Hippocampal formation (tissue), 2 donors: ENCODE measurements at regions not wholly inside any gene's neighbourhood (a gene's known extent, or its start where the extent isn't known, plus 50 kb on each side); places are given as distances from the start of the nearest gene placed in this dataset.

Experiments
- DNase-seq, 2 donors: peaks; one replicate each; lab custom pipeline; 2025; lab: John Stamatoyannopoulos, UW

- no peak for DNase-seq
Observed at GRCh38 chr4:129167640-129168260, 71.8 kb downstream of the C4orf33 start.

- DNase-seq: no peak
Observed at GRCh38 chr4:129172181-129172580, 76.2 kb downstream of the C4orf33 start.

GRCh38 chr4:129176864-129177263 is 80.9 kb downstream of the C4orf33 start:
- DNase-seq: no peak

- DNase-seq: no peak
Observed at GRCh38 chr4:129179276-129179675, 83.3 kb downstream of the C4orf33 start.

GRCh38 chr4:129189630-129190029 is 93.7 kb downstream of the C4orf33 start:
- no peak for DNase-seq

GRCh38 chr4:129193357-129194100 is 97.6 kb downstream of the C4orf33 start:
- DNase-seq: no peak

- no peak for DNase-seq
Observed at GRCh38 chr4:129208481-129208880, 112.5 kb downstream of the C4orf33 start.

GRCh38 chr4:129213692-129214091 is 117.7 kb downstream of the C4orf33 start:
- DNase-seq: no peak

GRCh38 chr4:129218360-129218759 is 122.4 kb downstream of the C4orf33 start:
- DNase-seq: peak in 1 of 2 donors; percentile 11

GRCh38 chr4:129218897-129219296 is 122.9 kb downstream of the C4orf33 start:
- DNase-seq: no peak

- no peak for DNase-seq
Observed at GRCh38 chr4:129220254-129220653, 124.3 kb downstream of the C4orf33 start.

- DNase-seq: no peak
Observed at GRCh38 chr4:129223945-129224344, 128.0 kb downstream of the C4orf33 start.

- DNase-seq: no peak
Observed at GRCh38 chr4:129230846-129231245, 134.9 kb downstream of the C4orf33 start.

- no peak for DNase-seq
Observed at GRCh38 chr4:129231945-129232588, 136.1 kb downstream of the C4orf33 start.

GRCh38 chr4:129232589-129233337 is 136.8 kb downstream of the C4orf33 start:
- no peak for DNase-seq

GRCh38 chr4:129233691-129234090 is 137.7 kb downstream of the C4orf33 start:
- no peak for DNase-seq

- DNase-seq: no peak
Observed at GRCh38 chr4:129236351-129236750, 140.4 kb downstream of the C4orf33 start.

GRCh38 chr4:129239088-129239487 is 143.1 kb downstream of the C4orf33 start:
- no peak for DNase-seq

- no peak for DNase-seq
Observed at GRCh38 chr4:129240816-129241215, 144.9 kb downstream of the C4orf33 start.

GRCh38 chr4:129246145-129246544 is 150.2 kb downstream of the C4orf33 start:
- DNase-seq: no peak

- DNase-seq: no peak
Observed at GRCh38 chr4:129246910-129247461, 151.0 kb downstream of the C4orf33 start.

- DNase-seq: no peak
Observed at GRCh38 chr4:129248621-129249020, 152.7 kb downstream of the C4orf33 start.
